Bone marrow (tissue), 2 donors: ENCODE measurements at regions not wholly inside any gene's neighbourhood (a gene's known extent, or its start where the extent isn't known, plus 50 kb on each side); places are given as distances from the start of the nearest gene placed in this dataset.

ENCODE experiments used
- DNase-seq, 2 donors: peaks; one replicate each; lab custom pipeline; 2025; lab: John Stamatoyannopoulos, UW

DNA sequence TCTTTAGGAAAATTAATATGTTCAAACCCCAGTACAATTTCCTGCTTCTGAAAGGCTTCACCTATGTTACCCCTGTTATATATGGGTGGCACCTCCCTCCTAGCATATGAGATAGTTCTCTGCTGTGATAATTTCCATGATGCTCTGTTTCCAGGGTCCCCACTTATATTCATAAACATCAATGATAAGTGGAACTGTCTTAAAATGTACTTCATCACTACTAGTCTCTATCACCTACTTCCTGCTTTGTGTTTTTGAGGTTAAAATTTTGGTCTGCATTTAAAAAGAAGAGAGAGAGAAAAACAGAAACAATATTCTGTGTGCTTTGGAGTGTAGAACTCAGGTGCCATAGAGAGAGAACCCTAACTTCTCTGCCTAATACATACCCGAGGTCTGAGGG is 234.7 kb downstream of the HTR1A start:
- no peak for DNase-seq

DNA sequence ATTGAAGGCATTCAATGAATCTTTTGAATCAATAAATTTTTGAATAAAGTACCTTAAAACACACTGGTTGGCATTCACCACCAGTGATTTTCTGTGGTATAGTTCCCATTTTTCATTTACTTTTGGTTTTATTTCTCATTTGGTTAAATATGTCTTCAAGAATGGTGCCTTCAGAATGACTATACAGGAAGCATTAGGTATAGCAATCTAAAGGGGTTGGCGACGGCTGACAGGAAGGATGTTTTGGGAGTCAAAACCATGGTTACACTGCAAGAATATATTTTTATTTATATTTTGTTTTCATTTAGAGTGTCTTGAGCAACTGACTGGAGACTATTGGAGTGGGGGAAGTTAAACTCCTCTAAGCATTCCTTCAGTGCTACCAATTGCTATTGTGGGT is 235.7 kb downstream of the HTR1A start:
- no peak for DNase-seq

DNA sequence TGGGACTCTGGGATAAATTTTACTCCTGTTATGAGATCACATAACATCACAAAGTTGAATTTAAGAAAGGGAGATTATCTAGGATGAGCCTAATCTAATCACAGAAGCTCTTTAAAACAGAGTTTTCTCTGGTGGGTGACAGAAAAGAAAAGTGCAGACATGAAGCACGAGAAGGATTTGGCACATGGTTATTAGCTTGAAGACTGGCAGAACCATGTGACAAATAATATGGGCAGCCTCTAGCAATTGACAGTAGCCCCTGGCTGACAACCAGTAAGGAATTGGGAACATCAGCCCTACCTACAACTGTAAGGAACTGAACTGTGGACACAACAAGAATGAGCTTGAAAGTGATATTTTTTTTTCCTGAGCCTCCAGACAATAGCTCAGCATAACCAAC is 243.1 kb downstream of the HTR1A start:
- DNase-seq: no peak

DNA sequence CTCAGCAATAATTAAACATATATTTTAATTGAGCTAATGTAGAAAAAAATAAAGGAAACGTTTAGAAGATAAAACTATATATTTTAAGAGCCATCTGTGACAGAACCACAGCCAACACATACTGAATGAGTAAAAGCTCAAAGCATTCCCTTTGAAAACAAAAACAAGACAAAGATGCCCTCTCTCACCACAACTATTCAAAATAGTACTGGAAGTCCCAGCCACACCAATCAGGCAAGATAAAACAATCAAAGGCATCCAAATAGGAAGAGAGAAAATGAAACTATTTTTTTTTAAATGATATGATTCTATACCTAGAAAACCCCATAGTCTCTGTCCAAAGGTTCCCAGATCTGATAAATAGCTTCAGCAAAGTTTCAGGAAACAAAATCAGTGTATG is 262.0 kb downstream of the HTR1A start:
- no peak for DNase-seq

DNA sequence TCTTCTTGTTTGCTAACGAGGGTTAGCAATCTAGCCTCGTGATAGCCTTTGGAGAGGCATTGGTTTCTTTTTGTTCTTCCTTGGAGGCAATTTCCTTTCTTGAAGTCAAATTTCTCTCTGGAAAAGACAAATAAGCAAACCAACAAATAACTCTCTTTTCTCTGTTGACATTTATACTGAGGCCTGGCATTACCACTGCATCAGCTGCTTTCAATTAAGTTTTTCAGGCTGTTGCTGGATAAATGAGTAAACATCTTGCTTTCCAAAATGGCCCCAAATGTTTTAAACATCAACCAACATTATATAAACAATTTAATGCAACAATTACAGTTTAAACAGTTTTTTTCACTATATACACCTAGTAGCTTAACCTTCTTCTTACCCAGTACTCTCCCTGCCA is 264.4 kb downstream of the HTR1A start:
- DNase-seq: no peak

DNA sequence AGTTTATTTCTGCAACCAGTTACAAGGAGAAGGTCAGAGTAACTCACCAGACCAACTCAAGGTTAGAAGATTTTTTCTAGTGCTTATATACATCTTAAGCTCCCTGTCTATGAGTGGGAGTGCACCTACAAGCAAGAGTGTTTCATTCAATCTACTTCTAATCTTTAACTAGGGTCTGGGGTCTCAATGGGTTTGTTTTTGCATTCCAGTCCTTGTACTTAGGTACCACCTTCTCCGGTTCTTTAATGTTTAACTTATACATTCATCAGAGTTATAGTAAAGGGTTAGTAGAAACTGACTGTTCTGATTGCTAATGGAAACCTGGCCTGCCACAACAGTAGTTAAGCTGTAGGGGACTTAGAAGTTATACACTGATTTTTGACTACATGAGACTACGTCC is 271.7 kb downstream of the HTR1A start:
- no peak for DNase-seq

DNA sequence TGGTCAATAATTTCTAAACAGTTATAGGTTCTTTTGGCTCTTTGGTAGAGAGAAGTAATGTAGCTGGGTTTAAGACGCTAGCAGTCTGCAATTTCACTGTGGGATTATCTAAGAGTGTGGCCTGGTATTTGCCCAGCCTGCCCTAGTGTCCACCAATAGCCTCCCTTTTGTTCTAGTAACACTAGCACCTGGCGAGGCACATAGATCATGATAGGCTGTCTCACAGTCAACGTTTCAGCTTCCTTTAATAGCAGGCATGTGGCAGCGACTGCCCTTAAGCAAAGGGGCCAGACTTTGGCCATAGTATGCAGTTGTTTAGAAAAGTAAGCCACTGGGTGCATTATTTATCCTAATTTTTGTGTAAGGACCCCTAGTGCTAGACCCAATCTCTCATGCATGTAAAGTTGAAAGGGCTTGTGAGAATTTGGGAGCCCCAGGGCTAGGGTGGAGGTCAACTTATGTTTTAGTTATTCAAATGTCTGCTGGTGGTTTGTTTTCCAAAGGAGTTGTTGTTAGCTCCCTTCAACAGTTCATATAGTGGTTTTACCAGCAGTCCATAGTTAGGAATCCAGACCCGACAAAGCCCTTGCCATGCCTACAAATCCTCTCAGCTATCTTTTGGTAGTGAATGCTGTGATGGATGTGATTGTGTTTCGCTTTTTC is 274.3 kb downstream of the HTR1A start:
- DNase-seq: no peak

DNA sequence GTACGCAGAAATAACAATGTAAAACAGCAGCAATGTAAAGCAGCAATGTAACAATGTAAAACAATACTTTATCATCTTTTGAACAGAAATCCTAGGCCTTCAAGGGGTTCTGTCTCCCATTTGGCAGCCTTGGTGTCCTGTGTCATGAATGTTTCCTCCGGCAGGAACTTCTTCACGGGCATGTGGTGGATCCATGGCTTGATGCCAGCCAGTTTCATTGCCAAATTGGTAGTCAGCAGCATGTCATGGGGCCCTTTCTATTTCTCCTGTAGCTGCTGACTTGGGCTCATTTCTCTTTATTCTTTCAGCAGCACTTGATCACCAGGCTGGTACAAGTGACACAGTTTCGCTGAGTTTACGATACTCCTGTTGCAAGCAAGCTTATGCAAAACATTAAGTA is 275.3 kb downstream of the HTR1A start:
- DNase-seq: no peak

DNA sequence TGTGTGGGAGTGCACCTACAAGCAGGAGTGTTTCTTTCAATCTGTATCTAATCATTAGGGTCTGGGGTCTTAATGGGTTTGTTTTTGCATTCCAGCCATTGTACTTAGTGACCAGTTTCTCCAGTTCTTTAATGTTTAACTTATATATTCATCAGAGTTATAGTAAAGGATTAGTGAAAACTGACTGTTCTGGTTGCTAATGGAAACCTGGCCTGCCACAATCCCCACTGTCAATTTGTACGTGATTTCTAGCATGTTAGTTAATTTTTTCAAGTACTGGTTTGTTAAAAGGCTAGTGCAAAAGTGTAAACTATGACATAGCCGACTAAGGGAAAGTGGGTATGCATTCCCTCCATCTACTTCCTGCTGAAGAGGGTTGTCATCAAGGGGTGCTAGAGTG is 276.1 kb downstream of the HTR1A start:
- DNase-seq: no peak

DNA sequence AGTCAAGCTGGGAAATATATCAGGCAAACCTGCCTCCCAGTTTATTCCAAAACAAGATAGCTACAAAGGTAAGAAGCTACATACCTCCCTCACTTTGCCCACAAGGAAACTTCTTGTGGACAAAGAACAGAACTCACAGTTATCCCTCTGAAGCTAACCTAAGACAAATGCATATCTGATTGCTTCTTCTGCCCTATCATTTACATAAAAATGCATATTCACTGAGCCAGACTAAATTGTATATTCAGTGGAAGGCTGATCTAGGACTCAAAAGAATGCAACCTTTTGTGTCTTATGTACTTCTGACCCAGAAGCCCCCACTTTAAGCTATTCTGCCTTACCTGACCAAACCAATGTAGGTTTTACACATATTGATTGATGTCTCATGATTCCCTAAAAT is 276.8 kb downstream of the HTR1A start:
- no peak for DNase-seq

DNA sequence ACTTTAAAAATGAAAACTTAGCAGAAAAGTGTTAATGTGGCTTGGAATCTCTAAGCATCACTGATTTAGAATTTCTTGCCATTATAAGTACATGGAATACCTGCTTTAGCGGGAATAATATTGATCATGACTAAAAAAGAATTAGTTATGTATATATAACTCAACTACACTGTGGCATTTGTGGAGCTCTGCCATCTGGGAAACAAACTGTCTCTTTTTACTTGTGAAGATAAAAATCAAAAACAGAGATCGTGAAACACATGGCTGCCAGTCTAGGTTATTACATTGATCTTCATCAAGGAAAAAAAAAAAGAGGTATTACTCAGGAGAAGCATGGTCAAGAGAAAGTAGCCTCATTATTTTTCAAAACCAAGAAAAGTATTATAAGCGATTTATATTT is 287.4 kb downstream of the HTR1A start:
- no peak for DNase-seq

DNA sequence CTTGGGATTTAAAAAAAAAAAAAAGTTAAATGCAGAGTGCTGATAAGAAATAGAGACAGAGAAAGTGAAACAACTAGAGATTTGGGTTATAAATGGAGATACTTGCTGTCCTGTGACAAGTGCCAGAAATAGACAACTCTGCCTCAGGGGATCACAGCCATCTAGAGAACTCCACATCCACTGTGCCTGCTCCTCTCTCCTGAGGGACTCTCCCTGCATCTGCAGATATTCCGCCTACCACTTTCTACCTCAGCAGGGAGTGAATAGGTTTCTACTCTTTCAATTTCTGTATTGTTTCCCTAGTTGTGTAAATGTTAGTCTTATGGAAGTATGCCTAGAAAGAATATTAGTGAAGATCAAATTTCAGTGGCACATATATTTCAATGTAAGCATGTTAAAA is 307.2 kb downstream of the HTR1A start:
- DNase-seq: no peak

DNA sequence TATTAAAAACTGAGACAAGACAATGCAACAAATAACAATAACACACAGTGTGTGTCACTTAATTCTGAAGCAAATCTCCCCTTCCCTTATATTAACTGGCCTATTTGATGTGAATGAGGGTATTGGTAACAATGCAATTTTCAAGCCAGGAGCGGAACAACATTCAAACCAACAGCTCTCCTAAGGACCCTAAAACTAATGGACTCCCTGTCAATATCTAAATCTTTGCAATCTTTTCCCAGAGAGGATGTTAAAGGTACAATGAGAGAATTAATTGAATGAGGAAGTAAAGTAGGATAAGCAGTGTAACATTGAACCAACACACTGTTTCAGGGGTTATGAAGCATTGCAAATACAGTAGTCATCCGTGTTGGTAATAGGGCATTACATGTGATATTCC is 311.7 kb downstream of the HTR1A start:
- no peak for DNase-seq

DNA sequence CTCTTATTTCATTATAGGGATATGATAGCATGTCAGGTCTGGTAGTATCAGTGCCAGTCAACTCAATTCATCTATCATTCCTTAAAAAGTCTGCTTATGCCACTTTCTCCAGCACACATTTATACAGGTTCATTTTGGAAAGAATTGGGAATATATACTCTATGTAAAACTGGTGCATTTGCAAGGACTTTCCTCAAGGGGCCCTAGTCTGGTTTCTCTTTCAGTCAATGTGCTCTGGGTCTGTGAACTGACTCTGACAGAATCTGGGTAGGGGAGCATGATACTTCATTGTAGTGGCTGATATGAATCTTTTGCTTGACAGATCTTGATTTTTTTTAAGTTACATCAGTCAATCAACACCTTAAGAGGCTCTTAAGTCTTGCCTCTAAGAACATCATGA is 313.9 kb downstream of the HTR1A start:
- DNase-seq: no peak

DNA sequence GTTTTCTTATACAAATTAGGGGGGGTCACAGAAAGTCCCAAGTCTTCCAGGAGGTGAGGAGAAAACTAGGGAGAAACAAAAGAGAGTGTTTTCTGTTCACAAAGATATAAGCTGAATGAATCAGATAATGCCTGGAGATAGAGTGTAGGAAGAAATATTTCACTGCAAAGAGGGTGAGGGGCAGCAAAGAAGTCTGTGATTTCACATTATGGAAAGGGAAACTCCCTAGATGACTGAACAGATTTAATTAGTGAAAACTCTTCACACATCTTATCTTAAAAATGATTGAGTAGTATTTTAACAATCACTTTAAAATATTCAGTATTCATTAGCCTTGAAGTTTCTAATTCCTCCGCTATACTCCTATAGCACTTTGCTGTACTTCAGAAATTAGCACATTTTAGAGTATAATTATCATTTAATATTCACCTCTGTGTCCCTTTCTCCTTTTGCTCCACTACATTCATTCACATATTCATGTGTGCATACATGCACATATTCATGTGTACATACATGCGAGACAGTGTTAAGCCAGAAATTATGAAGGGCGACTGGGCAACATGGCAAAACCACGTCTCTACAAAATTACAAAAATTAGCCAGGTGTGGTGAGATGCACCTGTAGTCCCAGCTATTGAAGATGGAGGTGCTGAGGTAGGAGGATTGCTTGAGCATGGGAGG is 332.2 kb downstream of the HTR1A start:
- DNase-seq: no peak

DNA sequence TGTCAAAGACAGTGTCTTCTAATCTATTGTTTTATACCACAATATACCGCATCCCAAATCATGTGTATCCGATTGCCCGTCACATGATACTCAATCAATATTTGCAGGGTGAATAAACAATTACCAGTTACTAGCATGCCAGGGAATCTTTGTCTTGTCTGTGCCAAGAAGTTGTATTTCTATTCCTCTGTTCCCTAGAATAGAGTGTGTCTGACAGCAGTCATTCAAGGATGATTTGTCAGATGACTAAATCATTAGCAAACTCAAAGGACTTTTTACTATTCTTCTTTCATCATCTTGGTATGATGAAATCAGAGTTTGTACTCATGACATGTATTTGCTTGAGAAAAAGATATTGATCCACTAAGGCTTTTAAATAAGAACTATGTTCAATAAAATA is 348.8 kb downstream of the HTR1A start:
- no peak for DNase-seq

DNA sequence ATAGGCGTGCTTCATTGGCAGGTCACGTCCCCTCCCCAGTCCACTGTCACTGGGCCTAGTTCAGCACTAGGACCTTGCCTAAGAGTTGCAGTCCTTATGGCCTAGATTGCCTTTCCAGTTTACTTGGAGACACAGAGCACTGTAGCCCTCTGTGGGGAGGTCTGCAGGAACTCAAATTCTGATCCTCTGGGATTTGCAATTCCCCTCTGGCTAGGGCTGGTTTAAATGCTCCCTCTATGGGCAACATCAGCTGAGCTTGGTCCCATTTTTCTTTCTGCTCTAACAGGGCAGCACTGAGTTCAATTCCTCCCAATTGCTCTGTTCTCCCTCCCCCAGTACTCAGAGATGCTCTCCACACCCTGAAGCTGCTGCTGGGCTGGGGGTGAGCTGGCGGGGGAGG is 358.2 kb downstream of the HTR1A start:
- DNase-seq: no peak

DNA sequence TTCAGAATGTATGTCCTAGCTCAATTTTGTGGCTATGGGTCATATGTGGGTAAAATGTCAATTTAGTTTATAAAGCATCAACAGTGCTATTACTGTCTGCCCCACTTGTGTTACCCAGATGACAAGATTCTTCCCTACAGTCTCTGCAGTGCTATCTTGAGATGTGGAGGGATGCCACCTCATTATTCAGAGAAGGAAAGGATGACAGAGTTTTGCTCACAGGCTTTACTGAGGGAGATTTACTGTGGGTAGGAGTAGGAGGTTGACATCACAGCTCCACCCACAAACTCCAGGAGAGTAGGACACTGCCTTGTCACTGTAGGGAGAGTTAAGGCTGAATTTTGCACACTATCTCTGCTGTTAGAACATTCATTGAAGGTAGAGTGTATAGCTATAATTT is 359.3 kb downstream of the HTR1A start:
- DNase-seq: no peak

DNA sequence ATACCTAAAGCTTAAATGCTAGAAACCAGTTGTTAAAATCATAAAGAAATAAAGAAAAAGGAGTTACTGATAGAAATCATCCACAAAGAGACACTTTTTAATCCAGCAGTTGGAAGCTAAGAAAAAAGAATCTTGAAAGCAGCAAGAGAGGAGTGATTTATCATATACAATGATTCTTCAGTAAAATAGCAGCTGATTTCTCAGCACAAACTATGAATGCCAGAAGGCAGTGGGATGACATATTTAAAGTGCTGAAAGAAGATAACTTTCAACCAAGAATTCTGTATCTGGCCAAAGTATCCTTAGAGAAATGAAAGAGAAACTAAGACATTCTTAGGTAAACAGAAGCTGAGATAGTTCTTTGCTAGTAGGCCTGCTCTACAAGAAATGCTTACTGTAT is 366.0 kb downstream of the HTR1A start:
- no peak for DNase-seq

DNA sequence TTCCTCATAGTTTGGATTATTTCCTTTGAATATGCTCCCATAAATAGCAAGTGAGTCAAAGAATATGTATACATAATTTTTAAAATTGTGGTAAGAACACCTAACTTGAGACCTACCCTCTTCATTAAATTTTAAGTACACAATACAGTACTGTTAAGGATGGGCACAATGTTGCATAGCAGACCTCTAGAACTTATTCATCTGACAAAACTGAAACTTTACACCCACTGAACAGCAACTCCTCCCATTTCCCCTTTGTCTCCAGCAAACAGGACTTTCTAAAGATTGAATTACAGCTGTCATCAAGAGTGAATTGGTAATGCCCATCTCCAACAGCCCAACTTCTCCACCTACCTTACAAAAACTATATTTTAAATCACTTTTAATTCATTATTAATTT is 388.9 kb downstream of the HTR1A start:
- no peak for DNase-seq

DNA sequence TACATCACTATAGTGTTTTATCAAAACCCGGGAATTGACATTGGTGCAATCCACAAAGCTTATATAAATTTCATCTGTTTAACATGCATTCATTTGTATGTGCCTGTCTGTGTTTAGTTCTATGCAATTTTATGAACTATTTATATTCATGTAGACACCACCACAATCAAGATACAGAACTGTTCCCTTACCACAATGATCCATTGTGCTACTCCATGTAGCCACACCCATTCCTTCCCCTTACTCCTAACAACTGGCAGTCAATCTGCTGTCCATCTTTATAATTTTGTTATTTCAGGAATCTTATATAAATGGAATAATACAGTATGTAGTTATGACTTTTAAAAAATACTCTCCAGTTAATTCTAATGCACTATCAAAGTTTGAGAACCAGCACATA is 389.5 kb downstream of the HTR1A start:
- no peak for DNase-seq

DNA sequence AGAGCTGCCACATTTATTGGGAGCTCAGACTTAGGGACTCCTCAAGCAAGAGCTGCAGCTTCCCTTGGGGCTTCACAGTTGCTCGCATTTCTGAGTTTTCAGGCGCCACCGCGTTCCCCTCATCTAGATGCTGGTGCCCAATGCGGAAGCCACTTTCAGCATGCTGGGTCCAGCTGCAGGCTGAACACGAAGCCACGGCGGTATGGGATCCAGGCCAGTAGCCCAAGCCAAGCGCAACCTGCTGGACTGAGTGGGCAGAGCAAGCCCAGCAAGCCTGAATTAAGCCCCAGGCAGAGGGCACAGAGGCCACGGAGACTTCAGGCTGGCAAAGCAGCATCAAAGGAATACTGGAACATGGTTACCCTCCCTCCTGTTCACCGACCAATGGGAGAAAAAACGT is 391.5 kb downstream of the HTR1A start:
- no peak for DNase-seq

DNA sequence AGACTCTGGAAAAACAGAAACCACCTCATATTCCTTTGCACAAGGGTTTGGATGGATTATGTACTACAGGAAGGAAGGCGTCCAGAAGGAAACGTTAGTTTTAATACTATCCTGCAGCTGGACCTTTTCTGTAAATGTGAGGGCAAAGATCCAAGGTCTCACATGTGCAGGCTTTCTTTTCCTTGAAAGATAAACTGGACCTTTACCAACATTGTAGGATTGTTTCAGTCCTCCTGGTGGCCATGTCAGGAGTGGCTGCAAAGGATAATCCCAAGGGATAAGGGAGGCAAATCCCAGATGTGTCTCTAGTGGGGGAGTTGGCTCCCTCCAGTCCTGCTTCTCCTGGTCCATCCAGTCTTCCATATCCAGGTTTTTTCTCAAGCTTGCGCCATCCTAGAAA is 397.5 kb downstream of the HTR1A start:
- no peak for DNase-seq
